ENCODE measurements at regions not wholly inside any gene's neighbourhood (a gene's known extent, or its start where the extent isn't known, plus 50 kb on each side); places are given as distances from the start of the nearest gene placed in this dataset.

- H3K4me3 ChIP-seq (ENCODE audit: low read depth, low read length), result no peak overlapping the region
- TF ChIP-seq CTCF (IDR thresholded peaks at IDR 0.05; ENCODE audit: control insufficient read depth, extremely low read depth, insufficient read depth), result no peak
- DNase-seq (ENCODE audit: low read depth), result no peak
Observed at GRCh38 chr3:194989241-194989640, 281.7 kb downstream of the XXYLT1 start.

DNA sequence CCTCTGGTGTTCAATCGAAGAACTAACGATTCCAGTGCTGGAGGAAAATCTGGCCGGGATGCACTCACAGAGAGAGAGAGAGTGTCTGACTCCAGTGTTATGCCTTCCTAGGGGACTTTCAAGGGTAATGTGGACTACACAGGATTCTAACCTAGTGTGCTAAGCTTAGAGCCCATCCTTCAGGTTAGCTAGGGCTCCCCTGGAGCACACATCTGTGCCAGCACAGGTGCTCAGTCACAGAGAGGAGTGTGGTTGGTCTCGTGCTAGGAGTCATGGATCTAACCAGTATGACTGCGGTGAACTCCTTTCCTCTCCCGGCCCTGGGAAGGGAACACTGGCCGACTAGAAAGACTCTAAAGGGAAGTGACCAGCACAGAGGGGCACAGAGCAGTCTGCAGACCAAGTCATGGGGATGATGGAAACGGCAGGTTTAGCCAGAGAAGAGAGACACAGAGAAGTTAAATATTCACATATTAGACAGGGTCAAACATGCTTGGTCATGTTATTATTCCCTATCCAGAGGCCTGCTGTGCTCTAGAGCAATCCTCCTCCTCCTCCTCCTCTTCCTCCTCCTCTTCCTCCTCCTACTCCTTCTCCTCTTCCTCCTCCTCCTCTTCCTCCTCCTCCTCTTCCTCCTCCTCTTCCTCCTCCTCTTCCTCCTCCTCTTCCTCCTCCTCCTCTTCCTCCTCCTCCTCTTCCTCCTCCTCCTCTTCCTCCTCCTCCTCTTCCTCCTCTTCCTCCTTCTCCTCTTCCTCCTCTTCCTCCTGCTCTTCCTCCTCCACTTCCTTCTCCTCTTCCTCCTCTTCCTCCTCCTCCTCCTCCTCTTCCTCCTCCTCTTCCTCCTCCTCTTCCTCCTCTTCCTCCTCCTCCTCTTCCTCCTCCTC, 280.3 kb downstream of the XXYLT1 start:
- no peak overlapping the region for H3K4me3 ChIP-seq (ENCODE audit: low read depth, low read length)
- no peak for DNase-seq (ENCODE audit: low read depth)
- TF ChIP-seq CTCF (IDR thresholded peaks at IDR 0.05; ENCODE audit: control insufficient read depth, extremely low read depth, insufficient read depth), result no peak

GRCh38 chr3:194991338-194991654, 279.7 kb downstream of the XXYLT1 start:
- no peak overlapping the region for H3K4me3 ChIP-seq (ENCODE audit: low read depth, low read length)
- DNase-seq (ENCODE audit: low read depth), result no peak
- TF ChIP-seq CTCF (IDR thresholded peaks at IDR 0.05; ENCODE audit: control insufficient read depth, extremely low read depth, insufficient read depth), result no peak

- H3K4me3 ChIP-seq (ENCODE audit: low read depth, low read length), result no peak overlapping the region
- no peak for TF ChIP-seq CTCF (IDR thresholded peaks at IDR 0.05; ENCODE audit: control insufficient read depth, extremely low read depth, insufficient read depth)
- DNase-seq (ENCODE audit: low read depth), result no peak
Observed at GRCh38 chr3:194993896-194994295, 277.1 kb downstream of the XXYLT1 start.

DNA sequence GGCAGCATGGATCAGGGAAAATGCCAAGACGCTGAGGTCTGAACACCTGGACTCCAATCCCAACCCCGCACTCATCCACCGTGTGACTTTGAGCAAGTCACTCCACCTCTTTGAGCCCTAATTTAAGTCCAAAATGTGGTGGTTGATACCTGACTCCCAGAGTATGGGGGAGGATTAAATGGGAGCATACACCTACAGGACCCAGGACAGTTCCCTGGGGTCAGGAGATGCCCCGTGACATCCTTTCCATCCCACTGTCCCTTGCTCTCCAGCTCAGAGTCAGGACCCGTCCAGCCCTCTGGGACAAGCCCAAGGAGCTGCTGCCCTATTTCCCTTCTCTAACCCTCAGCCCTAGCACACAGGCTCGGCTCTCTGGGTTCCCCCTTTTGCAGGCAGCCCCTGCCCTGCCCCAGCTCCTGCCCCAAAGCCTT, 276.4 kb downstream of the XXYLT1 start:
- H3K4me3 ChIP-seq (ENCODE audit: low read depth, low read length), result no peak overlapping the region
- TF ChIP-seq CTCF (IDR thresholded peaks at IDR 0.05; ENCODE audit: control insufficient read depth, extremely low read depth, insufficient read depth), result no peak
- DNase-seq (ENCODE audit: low read depth), result no peak

GRCh38 chr3:194995334-194995733, 275.6 kb downstream of the XXYLT1 start:
- DNase-seq (ENCODE audit: low read depth), result no peak
- H3K4me3 ChIP-seq (ENCODE audit: low read depth, low read length), result no peak overlapping the region
- TF ChIP-seq CTCF (IDR thresholded peaks at IDR 0.05; ENCODE audit: control insufficient read depth, extremely low read depth, insufficient read depth), result no peak

GRCh38 chr3:194995922-194996321, 275.0 kb downstream of the XXYLT1 start:
- no peak for TF ChIP-seq CTCF (IDR thresholded peaks at IDR 0.05; ENCODE audit: control insufficient read depth, extremely low read depth, insufficient read depth)
- no peak for DNase-seq (ENCODE audit: low read depth)
- H3K4me3 ChIP-seq (ENCODE audit: low read depth, low read length), result no peak overlapping the region

All from LNCaP clone FGC (cell line).